Liver (tissue), 7 donors: ENCODE measurements at regions not wholly inside any gene's neighbourhood (a gene's known extent, or its start where the extent isn't known, plus 50 kb on each side); places are given as distances from the start of the nearest gene placed in this dataset.

Experiments used
- DNase-seq: peaks from one replicate; pipeline ENCODE4 v3.0.0-alpha.2; 2017; ENCODE audit warnings: low spot score
- H3K27ac ChIP-seq, 2 donors: one replicate each; pipeline ENCODE4 v1.7.0; 2013; ENCODE audit warnings: inconsistent platforms in 2 of 2, low read length in 2 of 2, control low read depth in 1 of 2, low read depth in 1 of 2, mild to moderate bottlenecking in 1 of 2
- H3K27me3 ChIP-seq, 4 donors: one replicate each; pipeline versions ENCODE4 v1.6.1 to v1.7.0; 2013; ENCODE audit warnings: low read length in 3 of 4, inconsistent platforms in 1 of 4, mild to moderate bottlenecking in 1 of 4, moderate library complexity in 1 of 4; ENCODE audit not compliant: control insufficient read depth in 4 of 4, insufficient read depth in 4 of 4
- H3K36me3 ChIP-seq, 4 donors: one replicate each; pipeline versions ENCODE4 v1.6.1 to v1.7.0; 2013; ENCODE audit warnings: low read length in 3 of 4, mild to moderate bottlenecking in 3 of 4, low read depth in 1 of 4, moderate library complexity in 1 of 4; ENCODE audit not compliant: control insufficient read depth in 4 of 4, insufficient read depth in 3 of 4
- H3K4me1 ChIP-seq, 4 donors: one replicate each; pipeline versions ENCODE4 v1.6.1 to v1.7.0; 2013; ENCODE audit warnings: low read length in 3 of 4, mild to moderate bottlenecking in 3 of 4, moderate library complexity in 1 of 4; ENCODE audit not compliant: control insufficient read depth in 4 of 4, insufficient read depth in 4 of 4
- H3K4me3 ChIP-seq, 3 donors: one replicate each; pipeline versions ENCODE4 v1.6.1 to v1.7.0; 2013; ENCODE audit warnings: low read length in 3 of 3, control low read depth in 1 of 3, low read depth in 1 of 3, mild to moderate bottlenecking in 1 of 3
- H3K9ac ChIP-seq, 2 donors: one replicate each; pipeline ENCODE4 v1.7.0; 2013; ENCODE audit warnings: low read length in 2 of 2, mild to moderate bottlenecking in 2 of 2, moderate library complexity in 2 of 2, control low read depth in 1 of 2, low read depth in 1 of 2
- H3K9me3 ChIP-seq, 4 donors: one replicate each; pipeline versions ENCODE4 v1.6.1 to v1.7.0; 2013; ENCODE audit warnings: low read length in 3 of 4; ENCODE audit not compliant: control insufficient read depth in 4 of 4
- EGR1 ChIP-seq, 2 donors: IDR thresholded peaks; 2 replicates each; pipeline ENCODE4 v1.6.1; 2016 to 2018; ENCODE audit warnings: antibody characterized with exemption in 2 of 2, low read depth in 2 of 2
- FOXA1 ChIP-seq: IDR thresholded peaks from 2 replicates; pipeline ENCODE4 v1.6.1; 2016; ENCODE audit warnings: antibody characterized with exemption
- FOXA2 ChIP-seq: IDR thresholded peaks from 2 replicates; pipeline ENCODE4 v1.6.1; 2016; ENCODE audit warnings: antibody characterized with exemption
- GABPA ChIP-seq, 2 donors: IDR thresholded peaks in 1 of 2; conservative IDR thresholded peaks in 1 of 2; 2 replicates each; pipeline ENCODE4 v1.6.1; 2016; ENCODE audit warnings: antibody characterized with exemption in 2 of 2, mild to moderate bottlenecking in 1 of 2, moderate library complexity in 1 of 2
- HNF4A ChIP-seq, 2 donors: conservative IDR thresholded peaks; 2 replicates each; pipeline ENCODE4 v1.6.1; 2016; ENCODE audit warnings: antibody characterized with exemption in 2 of 2, mild to moderate bottlenecking in 2 of 2
- HNF4G ChIP-seq: IDR thresholded peaks from 2 replicates; pipeline ENCODE4 v1.6.1; 2016; ENCODE audit warnings: antibody characterized with exemption
- MAX ChIP-seq: IDR thresholded peaks from 2 replicates; pipeline ENCODE4 v1.6.1; 2016; ENCODE audit warnings: antibody characterized with exemption
- NR2F2 ChIP-seq: IDR thresholded peaks from 2 replicates; pipeline ENCODE4 v1.6.1; 2016; ENCODE audit warnings: antibody characterized with exemption
- RAD21 ChIP-seq, 2 donors: IDR thresholded peaks; 2 replicates each; pipeline ENCODE4 v1.6.1; 2016; ENCODE audit warnings: antibody characterized with exemption in 2 of 2, mild to moderate bottlenecking in 2 of 2
- REST ChIP-seq: IDR thresholded peaks from 2 replicates; pipeline ENCODE4 v1.6.1; 2016; ENCODE audit warnings: antibody characterized with exemption, mild to moderate bottlenecking
- RXRA ChIP-seq, 2 donors: IDR thresholded peaks; 2 replicates each; pipeline ENCODE4 v1.6.1; 2017 to 2018; ENCODE audit warnings: antibody characterized with exemption in 2 of 2, mild to moderate bottlenecking in 1 of 2
- SP1 ChIP-seq: IDR thresholded peaks from 2 replicates; pipeline ENCODE4 v1.6.1; 2018; ENCODE audit warnings: antibody characterized with exemption, mild to moderate bottlenecking
- TAF1 ChIP-seq: conservative IDR thresholded peaks from 2 replicates; pipeline ENCODE4 v1.6.1; 2016; ENCODE audit warnings: antibody characterized with exemption, mild to moderate bottlenecking
- YY1 ChIP-seq: IDR thresholded peaks from 2 replicates; pipeline ENCODE4 v1.6.1; 2016; ENCODE audit warnings: antibody characterized with exemption, mild to moderate bottlenecking
- WGBS: extraction: QIAGEN DNeasy Blood & Tissue Kit; methylation state at CpG from one replicate; pipeline ENCODE4 v1.1.7; 2013; 5-methylcytosine and 5-hydroxymethylcytosine counted together
- TF ChIP-seq, protein P1 (sequence below): IDR thresholded peaks from 2 replicates; pipeline ENCODE4 v1.6.1; 2016; ENCODE audit warnings: antibody characterized with exemption
- TF ChIP-seq, protein P2 (sequence below): IDR thresholded peaks from 2 replicates; pipeline ENCODE4 v1.6.1; 2016; ENCODE audit warnings: antibody characterized with exemption
- donor health status: healthy.
- donor health status: healthy.
- donor health status: healthy.
- donor health status: healthy.

GRCh38 chr4:147050356-147050765 lies 104.7 kb upstream of the TTC29 start:
- TF ChIP-seq, protein P1, sequence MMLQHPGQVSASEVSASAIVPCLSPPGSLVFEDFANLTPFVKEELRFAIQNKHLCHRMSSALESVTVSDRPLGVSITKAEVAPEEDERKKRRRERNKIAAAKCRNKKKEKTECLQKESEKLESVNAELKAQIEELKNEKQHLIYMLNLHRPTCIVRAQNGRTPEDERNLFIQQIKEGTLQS = no peak
- TF ChIP-seq FOXA2 (no peak), MAX (no peak), TAF1 (no peak), NR2F2 (no peak), REST (no peak), HNF4G (no peak), YY1 (no peak), GABPA (IDR thresholded peaks at IDR 0.05 in 1 of 2, conservative IDR thresholded peaks at IDR 0.05 in 1 of 2) (no peak), SP1 (no peak), EGR1 (IDR thresholded peaks at IDR 0.05; ENCODE audit: low read depth in 2 of 2) (no peak), RXRA (IDR thresholded peaks at IDR 0.05) (no peak), HNF4A (conservative IDR thresholded peaks at IDR 0.05) (no peak), FOXA1 (no peak), RAD21 (IDR thresholded peaks at IDR 0.05) (no peak)
- TF ChIP-seq, protein P2, sequence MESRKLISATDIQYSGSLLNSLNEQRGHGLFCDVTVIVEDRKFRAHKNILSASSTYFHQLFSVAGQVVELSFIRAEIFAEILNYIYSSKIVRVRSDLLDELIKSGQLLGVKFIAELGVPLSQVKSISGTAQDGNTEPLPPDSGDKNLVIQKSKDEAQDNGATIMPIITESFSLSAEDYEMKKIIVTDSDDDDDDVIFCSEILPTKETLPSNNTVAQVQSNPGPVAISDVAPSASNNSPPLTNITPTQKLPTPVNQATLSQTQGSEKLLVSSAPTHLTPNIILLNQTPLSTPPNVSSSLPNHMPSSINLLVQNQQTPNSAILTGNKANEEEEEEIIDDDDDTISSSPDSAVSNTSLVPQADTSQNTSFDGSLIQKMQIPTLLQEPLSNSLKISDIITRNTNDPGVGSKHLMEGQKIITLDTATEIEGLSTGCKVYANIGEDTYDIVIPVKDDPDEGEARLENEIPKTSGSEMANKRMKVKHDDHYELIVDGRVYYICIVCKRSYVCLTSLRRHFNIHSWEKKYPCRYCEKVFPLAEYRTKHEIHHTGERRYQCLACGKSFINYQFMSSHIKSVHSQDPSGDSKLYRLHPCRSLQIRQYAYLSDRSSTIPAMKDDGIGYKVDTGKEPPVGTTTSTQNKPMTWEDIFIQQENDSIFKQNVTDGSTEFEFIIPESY = no peak
- Histone ChIP-seq H3K4me1 (no peaks in the 10 kb centered on the region), H3K36me3 (no peaks in the 10 kb centered on the region), H3K4me3 (no peak overlapping the region), H3K27ac (no peak overlapping the region), H3K27me3 (peaks cover 0 to 3% (median 1%) of the 10 kb centered on the region in 4 donors), H3K9ac (no peak overlapping the region), H3K9me3 (no peaks in the 10 kb centered on the region)
- 53% methylated on average over 2 of the region's 2 CpGs for WGBS
- DNase-seq = no peak

DNA sequence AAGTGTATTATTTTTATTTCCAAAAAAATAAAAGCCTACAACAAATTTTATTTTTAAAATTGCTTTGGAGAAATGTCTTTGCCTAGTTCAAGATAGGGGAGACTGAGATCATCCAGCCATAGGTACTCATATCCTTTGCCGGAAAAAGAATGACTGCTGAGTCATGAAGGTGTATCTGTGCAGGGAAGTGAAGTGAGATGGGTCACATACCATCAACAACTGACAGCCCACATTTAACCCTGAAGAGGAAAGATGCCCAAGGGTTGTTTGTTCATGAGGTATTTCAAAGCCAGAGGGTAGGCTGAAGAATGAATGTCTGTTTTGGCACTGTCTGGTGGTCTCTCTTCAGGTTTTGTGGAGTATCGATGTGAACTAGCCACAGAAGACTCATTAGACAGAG lies 106.7 kb upstream of the TTC29 start:
- peaks cover 0 to 2% (median 0%) of the 10 kb centered on the region in 4 donors for H3K27me3 ChIP-seq
- 81% methylated on average over 2 of the region's 2 CpGs for WGBS
- TF ChIP-seq HNF4G (no peak), HNF4A (conservative IDR thresholded peaks at IDR 0.05) (no peak), FOXA2 (no peak), GABPA (IDR thresholded peaks at IDR 0.05 in 1 of 2, conservative IDR thresholded peaks at IDR 0.05 in 1 of 2) (no peak), RAD21 (IDR thresholded peaks at IDR 0.05) (no peak), TAF1 (no peak), SP1 (no peak), REST (no peak), RXRA (IDR thresholded peaks at IDR 0.05) (no peak), EGR1 (IDR thresholded peaks at IDR 0.05; ENCODE audit: low read depth in 2 of 2) (no peak), FOXA1 (no peak), NR2F2 (no peak), YY1 (no peak), MAX (no peak)
- TF ChIP-seq, protein P2 = no peak
- TF ChIP-seq, protein P1 = no peak

More for the DNA sequence above, 106.7 kb upstream of the TTC29 start:
- H3K4me1 ChIP-seq = no peaks in the 10 kb centered on the region
- H3K9ac ChIP-seq = no peak overlapping the region
- DNase-seq = no peak
- H3K4me3 ChIP-seq = no peak overlapping the region
- H3K36me3 ChIP-seq = no peaks in the 10 kb centered on the region
- H3K9me3 ChIP-seq = no peaks in the 10 kb centered on the region
- H3K27ac ChIP-seq = no peak overlapping the region
